WTC11 (cell line): ENCODE measurements at regions not wholly inside any gene's neighbourhood (a gene's known extent, or its start where the extent isn't known, plus 50 kb on each side); places are given as distances from the start of the nearest gene placed in this dataset.

Experiments
- CREB1 ChIP-seq: sonication (generic); formaldehyde crosslinking; IDR thresholded peaks from 2 replicates; pipeline ENCODE4 v1.8.0; 2023; ENCODE audit warnings: mild to moderate bottlenecking, missing genetic modification reagents
- E2F1 ChIP-seq: sonication (generic); formaldehyde crosslinking; IDR thresholded peaks from 2 replicates; pipeline ENCODE4 v1.8.0; 2022; ENCODE audit warnings: mild to moderate bottlenecking, missing genetic modification reagents
- ESRRA ChIP-seq: sonication (generic); formaldehyde crosslinking; IDR thresholded peaks from 2 replicates; pipeline ENCODE4 v1.8.1; 2022; ENCODE audit warnings: mild to moderate bottlenecking, missing genetic modification reagents, borderline replicate concordance
- NR3C1 ChIP-seq: sonication (generic); formaldehyde crosslinking; conservative IDR thresholded peaks from 2 replicates; pipeline ENCODE4 v1.8.1; 2023; ENCODE audit warnings: low read depth, mild to moderate bottlenecking, missing genetic modification reagents
- TEAD4 ChIP-seq: sonication (generic); formaldehyde crosslinking; IDR thresholded peaks from 2 replicates; pipeline ENCODE4 v1.8.0; 2022; ENCODE audit warnings: mild to moderate bottlenecking, missing genetic modification reagents
- TP53 ChIP-seq: sonication (generic); formaldehyde crosslinking; IDR thresholded peaks from 2 replicates; pipeline ENCODE4 v1.8.1; 2023; ENCODE audit warnings: mild to moderate bottlenecking, missing genetic modification reagents
- ZMAT4 ChIP-seq: fragments of 250-450 bp; sonication (Bioruptor Pico); IDR thresholded peaks from 2 replicates; pipeline ENCODE4 v1.9.0; 2021; ENCODE audit warnings: mild to moderate bottlenecking
- ZNF263 ChIP-seq: sonication (generic); formaldehyde crosslinking; IDR thresholded peaks from 2 replicates; pipeline ENCODE4 v1.8.1; 2022; ENCODE audit warnings: low read depth, mild to moderate bottlenecking, moderate library complexity, missing genetic modification reagents
- TF ChIP-seq, protein P1 (sequence below): fragments of 200-600 bp; IDR thresholded peaks from 2 replicates; pipeline ENCODE4 v1.8.0; 2022; ENCODE audit warnings: antibody characterized with exemption
- TF ChIP-seq, protein P2 (sequence below): fragments of 250-450 bp; sonication (Bioruptor Pico); IDR thresholded peaks from 2 replicates; pipeline ENCODE4 v2.1.2; 2022; ENCODE audit warnings: mild to moderate bottlenecking, moderate library complexity

DNA sequence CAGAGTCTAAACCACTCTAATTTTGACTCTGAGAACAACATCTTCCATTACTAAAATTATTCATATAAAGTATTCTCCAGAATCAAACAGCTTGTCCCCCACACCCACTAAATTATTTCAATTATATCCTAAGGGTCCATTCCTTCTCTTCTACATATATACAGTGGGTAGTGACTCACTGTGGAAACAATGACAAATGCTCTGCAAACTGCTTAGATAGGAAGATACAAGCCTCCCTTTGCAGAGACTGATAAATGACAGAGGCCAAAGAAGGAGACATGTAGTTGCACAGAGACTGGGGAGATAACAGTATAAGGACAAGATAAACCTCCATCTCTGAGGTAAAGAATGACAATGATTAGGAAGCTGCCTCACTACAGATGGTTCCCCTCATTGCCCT, 1087.4 kb downstream of the AGBL1 start:
- TF ChIP-seq CREB1 = no peak
- no peak for TF ChIP-seq ESRRA (CRISPR knock-in tag)
- no peak for TF ChIP-seq TEAD4 (CRISPR knock-in tag)
- TF ChIP-seq ZNF263 (CRISPR knock-in tag) = no peak
- TF ChIP-seq E2F1 (CRISPR knock-in tag) = no peak
- TF ChIP-seq, protein P1, sequence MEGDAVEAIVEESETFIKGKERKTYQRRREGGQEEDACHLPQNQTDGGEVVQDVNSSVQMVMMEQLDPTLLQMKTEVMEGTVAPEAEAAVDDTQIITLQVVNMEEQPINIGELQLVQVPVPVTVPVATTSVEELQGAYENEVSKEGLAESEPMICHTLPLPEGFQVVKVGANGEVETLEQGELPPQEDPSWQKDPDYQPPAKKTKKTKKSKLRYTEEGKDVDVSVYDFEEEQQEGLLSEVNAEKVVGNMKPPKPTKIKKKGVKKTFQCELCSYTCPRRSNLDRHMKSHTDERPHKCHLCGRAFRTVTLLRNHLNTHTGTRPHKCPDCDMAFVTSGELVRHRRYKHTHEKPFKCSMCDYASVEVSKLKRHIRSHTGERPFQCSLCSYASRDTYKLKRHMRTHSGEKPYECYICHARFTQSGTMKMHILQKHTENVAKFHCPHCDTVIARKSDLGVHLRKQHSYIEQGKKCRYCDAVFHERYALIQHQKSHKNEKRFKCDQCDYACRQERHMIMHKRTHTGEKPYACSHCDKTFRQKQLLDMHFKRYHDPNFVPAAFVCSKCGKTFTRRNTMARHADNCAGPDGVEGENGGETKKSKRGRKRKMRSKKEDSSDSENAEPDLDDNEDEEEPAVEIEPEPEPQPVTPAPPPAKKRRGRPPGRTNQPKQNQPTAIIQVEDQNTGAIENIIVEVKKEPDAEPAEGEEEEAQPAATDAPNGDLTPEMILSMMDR = no peak
- TF ChIP-seq TP53 (CRISPR knock-in tag) = no peak
- TF ChIP-seq, protein P2, sequence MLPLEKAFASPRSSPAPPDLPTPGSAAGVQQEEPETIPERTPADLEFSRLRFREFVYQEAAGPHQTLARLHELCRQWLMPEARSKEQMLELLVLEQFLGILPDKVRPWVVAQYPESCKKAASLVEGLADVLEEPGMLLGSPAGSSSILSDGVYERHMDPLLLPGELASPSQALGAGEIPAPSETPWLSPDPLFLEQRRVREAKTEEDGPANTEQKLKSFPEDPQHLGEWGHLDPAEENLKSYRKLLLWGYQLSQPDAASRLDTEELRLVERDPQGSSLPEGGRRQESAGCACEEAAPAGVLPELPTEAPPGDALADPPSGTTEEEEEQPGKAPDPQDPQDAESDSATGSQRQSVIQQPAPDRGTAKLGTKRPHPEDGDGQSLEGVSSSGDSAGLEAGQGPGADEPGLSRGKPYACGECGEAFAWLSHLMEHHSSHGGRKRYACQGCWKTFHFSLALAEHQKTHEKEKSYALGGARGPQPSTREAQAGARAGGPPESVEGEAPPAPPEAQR (CRISPR knock-in tag) = no peak
- TF ChIP-seq ZMAT4 (CRISPR knock-in tag) = no peak
- no peak for TF ChIP-seq NR3C1
